NCI-H1436 (cell line): ENCODE measurements at regions not wholly inside any gene's neighbourhood (a gene's known extent, or its start where the extent isn't known, plus 50 kb on each side); places are given as distances from the start of the nearest gene placed in this dataset.
A peak's percentile ranks its signal among the peaks of the same experiment; 100 is the strongest.

Experiments
- DNase-seq: peaks from one replicate; lab custom pipeline; 2025; lab: John Stamatoyannopoulos, UW

DNA sequence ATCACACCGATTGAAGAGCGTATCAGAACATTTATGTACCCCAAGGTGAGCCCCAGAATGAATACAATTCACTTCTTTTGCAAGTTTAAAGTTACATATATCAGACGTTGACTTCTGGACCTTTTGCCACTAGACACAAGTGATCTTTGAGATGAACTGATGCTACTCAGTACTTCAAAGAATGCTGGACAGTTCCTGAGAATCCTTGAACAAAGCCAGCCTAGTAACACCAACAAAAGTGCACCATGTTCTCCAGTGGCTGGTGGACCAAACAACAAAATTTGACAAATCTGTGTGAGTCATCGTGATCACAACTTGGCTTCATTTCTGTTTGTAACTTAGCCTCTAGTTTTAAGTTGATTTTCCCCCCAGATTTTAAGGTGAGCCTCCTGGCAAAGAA is 355.7 kb downstream of the SOX2 start:
- no peak for DNase-seq

DNA sequence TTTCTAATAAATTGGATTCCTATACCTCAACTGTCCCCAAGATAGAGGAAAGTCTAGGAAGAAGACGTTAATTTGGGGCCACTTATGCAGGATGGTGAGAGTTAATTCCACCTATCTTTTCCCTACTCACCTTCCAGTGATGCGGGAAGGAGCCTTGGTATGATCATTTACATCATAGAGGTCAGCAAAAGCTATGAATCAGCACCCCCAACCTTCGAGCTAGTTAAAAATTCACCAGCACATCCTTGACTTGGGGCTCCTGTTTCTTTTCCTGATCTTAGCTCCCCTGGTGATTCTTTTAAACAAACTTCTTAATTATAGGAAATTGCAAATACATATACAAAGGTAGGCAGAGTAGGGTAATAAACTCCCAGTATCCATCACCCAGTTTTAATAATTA is 366.6 kb downstream of the SOX2 start:
- DNase-seq: no peak

- DNase-seq: no peak
Observed at GRCh38 chr3:182078929-182079328, 367.2 kb downstream of the SOX2 start.

DNA sequence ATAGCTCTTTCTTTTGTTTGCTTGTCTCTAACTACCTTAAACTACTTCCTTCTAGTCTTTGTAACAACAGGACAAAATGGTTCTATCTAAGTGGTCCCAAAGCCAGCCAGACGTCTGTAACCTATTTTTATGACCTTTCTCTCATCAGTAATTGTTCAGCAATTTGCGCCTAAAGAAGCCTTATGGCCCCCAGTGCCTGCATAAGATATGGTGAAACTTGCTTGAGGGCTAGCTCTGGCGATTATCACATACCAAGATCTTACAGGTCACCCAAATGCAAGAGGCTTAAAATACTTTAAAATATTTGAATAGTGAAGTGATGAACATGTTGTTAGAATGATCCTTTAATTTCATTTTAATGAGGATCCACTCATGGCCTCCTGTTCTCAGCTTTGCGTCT is 369.4 kb downstream of the SOX2 start:
- DNase-seq: no peak

DNA sequence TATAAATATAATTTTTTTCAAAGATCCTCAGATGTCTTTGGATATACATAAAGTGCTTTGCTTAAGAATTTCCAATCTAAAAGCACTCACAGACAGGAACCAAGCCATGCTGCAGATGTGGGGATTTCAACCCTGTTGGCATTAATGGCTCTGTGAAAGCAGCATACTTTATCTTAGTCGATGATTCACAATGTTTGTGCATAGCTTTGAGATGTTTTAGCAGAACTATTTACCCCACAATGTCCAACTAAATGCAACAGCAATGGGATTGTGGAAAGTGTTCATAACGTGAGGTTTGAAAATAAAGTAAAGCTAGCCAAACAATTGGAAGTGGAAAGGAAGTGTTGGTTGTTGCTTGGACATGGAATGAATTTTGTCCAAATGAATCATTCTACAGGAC is 371.4 kb downstream of the SOX2 start:
- DNase-seq: no peak

DNA sequence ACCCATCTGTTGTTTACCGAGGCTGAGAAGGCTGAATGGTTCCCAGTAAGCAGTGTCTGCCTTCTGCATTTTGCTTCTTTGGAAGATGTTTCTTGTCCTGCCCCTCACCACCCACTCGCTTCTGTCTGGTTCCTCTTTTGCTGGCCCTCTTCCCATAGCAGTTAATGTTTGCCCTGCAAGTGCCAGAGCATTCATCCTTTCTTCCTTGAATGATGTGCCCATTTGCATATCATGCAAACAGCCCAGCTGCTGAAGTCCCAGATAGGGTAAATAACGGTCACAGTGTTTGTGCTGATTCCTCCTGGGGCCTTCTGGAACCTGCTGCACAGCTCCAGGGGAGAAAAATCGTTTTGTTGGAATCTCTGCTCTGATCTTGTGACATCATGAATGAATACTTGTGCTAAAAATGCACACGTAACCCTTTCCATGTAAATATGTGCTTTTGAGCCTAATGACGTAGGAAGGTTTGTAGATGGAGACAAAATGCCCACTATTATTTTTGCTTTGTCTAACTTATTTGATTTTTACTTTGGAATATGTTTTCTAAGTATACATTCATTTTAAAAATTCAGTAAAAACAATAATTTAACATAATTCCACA is 381.0 kb downstream of the SOX2 start:
- peak; percentile 39 for DNase-seq

- no peak for DNase-seq
Observed at GRCh38 chr3:182094321-182094720, 382.6 kb downstream of the SOX2 start.

DNA sequence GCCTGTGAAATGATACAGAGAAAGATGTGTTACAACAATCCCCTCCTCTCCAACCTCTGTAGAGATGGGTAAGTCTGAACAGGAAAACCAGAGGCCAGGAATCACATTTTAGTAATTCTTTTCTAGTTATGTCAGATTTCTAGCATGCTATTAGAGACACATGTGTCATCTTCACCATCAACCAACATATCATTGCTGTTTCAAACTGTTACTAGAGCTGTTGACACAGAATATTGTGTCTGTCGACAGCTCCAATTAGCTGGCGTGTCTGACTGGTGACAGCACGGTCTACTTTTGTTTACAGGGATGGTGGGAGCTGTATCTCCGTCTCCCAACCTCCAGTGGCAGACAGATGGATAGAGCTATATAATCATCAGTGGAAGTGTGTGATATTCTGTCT is 393.2 kb downstream of the SOX2 start:
- DNase-seq: no peak

- DNase-seq: no peak
Observed at GRCh38 chr3:182105875-182106274, 394.1 kb downstream of the SOX2 start.

- DNase-seq: no peak
Observed at GRCh38 chr3:182108371-182108770, 396.6 kb downstream of the SOX2 start.

DNA sequence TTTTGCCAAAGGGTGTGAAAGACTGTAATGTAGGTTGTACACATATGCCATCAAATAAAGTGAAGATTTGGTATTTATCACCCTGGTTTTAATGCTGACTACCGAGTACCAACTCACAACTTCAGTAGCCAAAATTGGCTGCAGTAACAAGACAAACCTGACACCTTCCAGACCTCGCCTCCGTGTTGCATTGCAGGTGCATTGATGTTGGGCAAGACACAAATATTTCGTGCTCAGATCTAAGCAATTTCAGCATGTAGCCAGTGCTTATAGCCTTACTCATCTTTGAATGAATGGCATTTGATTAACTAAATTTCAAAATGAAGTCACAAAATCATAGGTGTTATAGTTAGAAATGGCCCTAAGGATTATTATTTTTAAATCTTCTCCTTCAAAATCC is 400.2 kb downstream of the SOX2 start:
- no peak for DNase-seq

GRCh38 chr3:182115328-182116015 is 403.7 kb downstream of the SOX2 start:
- DNase-seq: no peak

GRCh38 chr3:182116386-182116785 is 404.7 kb downstream of the SOX2 start:
- no peak for DNase-seq

DNA sequence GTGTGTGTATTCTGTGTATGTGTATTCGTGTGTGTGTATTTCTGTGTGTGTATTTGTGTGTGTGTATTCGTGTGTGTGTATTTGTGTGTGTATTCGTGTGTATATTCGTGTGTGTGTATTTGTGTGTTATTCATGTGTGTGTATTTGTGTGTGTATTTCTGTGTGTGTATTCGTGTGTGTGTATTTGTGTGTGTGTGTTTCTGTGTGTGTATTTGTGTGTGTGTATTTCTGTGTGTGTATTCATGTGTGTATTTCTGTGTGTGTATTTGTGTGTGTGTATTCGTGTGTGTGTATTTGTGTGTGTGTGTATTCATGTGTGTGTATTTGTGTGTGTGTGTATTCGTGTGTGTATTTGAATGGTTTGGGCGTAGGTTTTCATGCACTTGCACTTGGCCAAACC is 405.4 kb downstream of the SOX2 start:
- no peak for DNase-seq

DNA sequence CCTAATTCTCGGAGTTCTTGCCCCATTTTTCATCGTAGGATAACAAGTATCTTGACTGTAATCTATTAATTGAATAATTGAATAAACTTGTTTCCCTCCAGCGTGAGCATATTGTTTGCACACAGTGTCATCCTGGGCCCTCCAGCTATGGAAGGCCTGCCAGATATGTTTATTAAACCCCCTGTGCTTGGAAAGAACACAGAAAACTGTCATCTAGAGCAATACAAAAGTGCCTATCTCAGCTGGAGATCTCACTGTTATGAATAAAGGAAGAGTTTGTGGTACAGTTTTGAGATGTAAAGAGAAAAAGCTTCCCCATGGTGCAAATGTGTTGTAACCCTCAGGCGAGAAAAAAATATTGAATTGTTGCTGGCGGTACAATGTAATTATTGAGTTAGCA is 405.9 kb downstream of the SOX2 start:
- no peak for DNase-seq

- no peak for DNase-seq
Observed at GRCh38 chr3:182118066-182118465, 406.3 kb downstream of the SOX2 start.

- no peak for DNase-seq
Observed at GRCh38 chr3:182121401-182121800, 409.7 kb downstream of the SOX2 start.

DNA sequence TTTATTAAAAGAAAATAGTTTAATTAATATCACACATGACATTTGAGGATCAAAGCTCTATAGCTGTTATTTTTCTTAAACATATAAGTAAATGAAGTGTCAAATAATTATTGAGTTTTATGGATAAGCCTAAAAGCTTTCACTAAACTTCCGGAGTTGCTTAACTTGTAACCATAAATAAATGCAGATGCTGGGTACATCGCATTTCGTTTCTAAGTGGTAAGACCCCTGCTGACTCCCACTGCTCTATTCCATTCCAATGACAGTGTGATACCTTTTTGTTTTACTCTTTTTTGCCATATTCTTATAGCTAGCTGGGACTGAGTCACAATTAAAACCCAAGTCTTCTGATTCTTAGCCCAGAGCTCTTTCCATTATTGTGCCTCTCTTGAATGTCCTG is 411.1 kb downstream of the SOX2 start:
- no peak for DNase-seq

- no peak for DNase-seq
Observed at GRCh38 chr3:182124187-182124586, 412.5 kb downstream of the SOX2 start.

GRCh38 chr3:182124716-182125115 is 413.0 kb downstream of the SOX2 start:
- DNase-seq: no peak

- DNase-seq: no peak
Observed at GRCh38 chr3:182129740-182130139, 418.0 kb downstream of the SOX2 start.

DNA sequence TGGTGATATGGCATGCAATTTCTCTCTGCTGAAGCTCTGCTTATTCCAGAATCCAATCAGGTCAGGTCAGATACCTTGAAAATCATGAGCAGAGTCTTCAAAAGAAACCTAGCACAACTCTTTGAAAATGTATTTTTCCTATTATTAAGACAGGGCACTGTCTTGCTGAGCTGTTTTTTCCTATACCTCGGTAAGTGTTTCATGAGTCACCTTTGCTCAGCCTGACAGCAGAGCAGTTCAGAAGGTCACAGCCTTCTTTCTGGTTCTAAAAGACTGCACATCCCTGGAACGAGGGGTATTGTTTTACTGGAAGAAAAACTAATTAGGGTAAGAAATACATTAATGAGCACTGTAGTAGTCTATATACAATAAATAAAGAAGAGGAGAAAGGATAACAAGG is 422.0 kb downstream of the SOX2 start:
- DNase-seq: no peak

GRCh38 chr3:182135056-182135455 is 423.3 kb downstream of the SOX2 start:
- DNase-seq: no peak
